ENCODE measurements at regions not wholly inside any gene's neighbourhood (a gene's known extent, or its start where the extent isn't known, plus 50 kb on each side); places are given as distances from the start of the nearest gene placed in this dataset.
"Not testable (repeated sequence)": the region's sequence is repeated elsewhere in the genome, so short reads cannot be mapped to it uniquely, and the experiment has no call there.

GRCh38 chr5:13350767-13351166 is 593.7 kb downstream of the DNAH5 start:
- DNase-seq (ENCODE audit: extremely low spot score, unreplicated experiment) = no peak
- Mint-ChIP-seq H3K36me3 (ENCODE audit: unreplicated experiment) (no peaks in the 10 kb centered on the region), H3K9me3 (ENCODE audit: unreplicated experiment) (no peaks in the 10 kb centered on the region), H3K4me1 (ENCODE audit: unreplicated experiment) (no peaks in the 10 kb centered on the region), H3K27me3 (ENCODE audit: unreplicated experiment) (no peaks in the 10 kb centered on the region), H3K27ac (ENCODE audit: unreplicated experiment) (no peak overlapping the region), H3K4me3 (ENCODE audit: unreplicated experiment) (no peak overlapping the region)
- TF ChIP-seq, protein P1, sequence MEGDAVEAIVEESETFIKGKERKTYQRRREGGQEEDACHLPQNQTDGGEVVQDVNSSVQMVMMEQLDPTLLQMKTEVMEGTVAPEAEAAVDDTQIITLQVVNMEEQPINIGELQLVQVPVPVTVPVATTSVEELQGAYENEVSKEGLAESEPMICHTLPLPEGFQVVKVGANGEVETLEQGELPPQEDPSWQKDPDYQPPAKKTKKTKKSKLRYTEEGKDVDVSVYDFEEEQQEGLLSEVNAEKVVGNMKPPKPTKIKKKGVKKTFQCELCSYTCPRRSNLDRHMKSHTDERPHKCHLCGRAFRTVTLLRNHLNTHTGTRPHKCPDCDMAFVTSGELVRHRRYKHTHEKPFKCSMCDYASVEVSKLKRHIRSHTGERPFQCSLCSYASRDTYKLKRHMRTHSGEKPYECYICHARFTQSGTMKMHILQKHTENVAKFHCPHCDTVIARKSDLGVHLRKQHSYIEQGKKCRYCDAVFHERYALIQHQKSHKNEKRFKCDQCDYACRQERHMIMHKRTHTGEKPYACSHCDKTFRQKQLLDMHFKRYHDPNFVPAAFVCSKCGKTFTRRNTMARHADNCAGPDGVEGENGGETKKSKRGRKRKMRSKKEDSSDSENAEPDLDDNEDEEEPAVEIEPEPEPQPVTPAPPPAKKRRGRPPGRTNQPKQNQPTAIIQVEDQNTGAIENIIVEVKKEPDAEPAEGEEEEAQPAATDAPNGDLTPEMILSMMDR (IDR thresholded peaks at IDR 0.05) = no peak

DNA sequence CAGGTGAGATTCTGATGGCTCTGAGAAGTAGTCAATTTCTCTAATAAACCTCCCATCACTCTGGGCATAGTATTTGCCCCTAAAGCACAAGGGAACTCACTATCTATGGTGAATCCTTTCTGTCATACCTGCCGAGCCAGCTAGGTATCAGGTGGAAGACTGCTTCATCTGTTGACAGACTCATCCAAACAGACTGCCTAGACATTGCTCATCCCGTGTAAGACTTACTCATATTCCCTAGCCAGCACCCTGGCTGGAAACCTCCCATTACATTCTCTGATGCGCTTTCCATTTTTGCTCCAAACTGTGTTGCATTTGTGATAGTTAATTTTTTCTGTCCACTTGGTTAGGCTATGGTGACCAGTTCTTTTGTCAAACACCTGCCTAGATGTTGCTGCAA is 595.9 kb downstream of the DNAH5 start:
- no peaks in the 10 kb centered on the region for H3K36me3 Mint-ChIP-seq (ENCODE audit: unreplicated experiment)
- DNase-seq (ENCODE audit: extremely low spot score, unreplicated experiment) = no peak
- no peaks in the 10 kb centered on the region for H3K4me1 Mint-ChIP-seq (ENCODE audit: unreplicated experiment)
- TF ChIP-seq, protein P1 (IDR thresholded peaks at IDR 0.05) = no peak
- no peak overlapping the region for H3K27ac Mint-ChIP-seq (ENCODE audit: unreplicated experiment)
- no peak overlapping the region for H3K4me3 Mint-ChIP-seq (ENCODE audit: unreplicated experiment)
- H3K27me3 Mint-ChIP-seq (ENCODE audit: unreplicated experiment) = no peaks in the 10 kb centered on the region
- H3K9me3 Mint-ChIP-seq (ENCODE audit: unreplicated experiment) = no peaks in the 10 kb centered on the region

DNA sequence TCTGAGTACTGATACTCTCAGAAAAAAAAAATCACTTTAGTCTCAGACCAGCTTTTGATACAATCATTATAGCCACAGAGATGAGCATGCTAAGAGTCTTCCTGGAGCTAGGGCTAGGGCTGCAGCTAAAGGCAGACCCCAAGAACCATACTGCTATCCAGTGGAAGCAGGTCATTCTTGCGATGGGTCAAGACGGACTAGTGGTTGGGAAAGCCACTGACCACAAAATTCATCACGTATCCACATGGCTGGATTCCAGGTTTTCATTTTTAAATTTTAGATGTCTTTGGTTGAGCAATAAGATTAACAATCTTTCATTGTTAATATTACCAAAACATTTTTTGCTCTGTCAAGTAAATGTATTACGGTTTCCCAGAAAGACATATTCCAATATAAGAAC is 598.1 kb downstream of the DNAH5 start:
- H3K4me1 Mint-ChIP-seq (ENCODE audit: unreplicated experiment) = no peaks in the 10 kb centered on the region
- no peak overlapping the region for H3K4me3 Mint-ChIP-seq (ENCODE audit: unreplicated experiment)
- no peak overlapping the region for H3K27ac Mint-ChIP-seq (ENCODE audit: unreplicated experiment)
- no peaks in the 10 kb centered on the region for H3K27me3 Mint-ChIP-seq (ENCODE audit: unreplicated experiment)
- no peaks in the 10 kb centered on the region for H3K36me3 Mint-ChIP-seq (ENCODE audit: unreplicated experiment)
- no peak for DNase-seq (ENCODE audit: extremely low spot score, unreplicated experiment)
- TF ChIP-seq, protein P1 (IDR thresholded peaks at IDR 0.05) = no peak
- peaks cover 7% of the 10 kb centered on the region for H3K9me3 Mint-ChIP-seq (ENCODE audit: unreplicated experiment)

GRCh38 chr5:13339093-13339492 is 605.4 kb downstream of the DNAH5 start:
- Mint-ChIP-seq H3K4me1 (ENCODE audit: unreplicated experiment) (no peaks in the 10 kb centered on the region), H3K27ac (ENCODE audit: unreplicated experiment) (no peak overlapping the region), H3K36me3 (ENCODE audit: unreplicated experiment) (no peaks in the 10 kb centered on the region), H3K27me3 (ENCODE audit: unreplicated experiment) (no peaks in the 10 kb centered on the region), H3K4me3 (ENCODE audit: unreplicated experiment) (no peak overlapping the region), H3K9me3 (ENCODE audit: unreplicated experiment) (peaks cover 14% of the 10 kb centered on the region)
- no peak for DNase-seq (ENCODE audit: extremely low spot score, unreplicated experiment)
- TF ChIP-seq, protein P1 (IDR thresholded peaks at IDR 0.05) = no peak

- not testable (repeated sequence) for H3K27ac Mint-ChIP-seq (ENCODE audit: unreplicated experiment); H3K4me3 Mint-ChIP-seq (ENCODE audit: unreplicated experiment); H3K36me3 Mint-ChIP-seq (ENCODE audit: unreplicated experiment); H3K9me3 Mint-ChIP-seq (ENCODE audit: unreplicated experiment); H3K4me1 Mint-ChIP-seq (ENCODE audit: unreplicated experiment); H3K27me3 Mint-ChIP-seq (ENCODE audit: unreplicated experiment); DNase-seq (ENCODE audit: extremely low spot score, unreplicated experiment)
These were observed 609.5 kb downstream of the DNAH5 start for GRCh38 chr5:13335026-13335425.

- no peak for DNase-seq (ENCODE audit: extremely low spot score, unreplicated experiment)
- H3K27me3 Mint-ChIP-seq (ENCODE audit: unreplicated experiment) = no peaks in the 10 kb centered on the region
These were observed 612.9 kb downstream of the DNAH5 start for GRCh38 chr5:13331585-13331984.

More at GRCh38 chr5:13331585-13331984, 612.9 kb downstream of the DNAH5 start:
- no peaks in the 10 kb centered on the region for H3K9me3 Mint-ChIP-seq (ENCODE audit: unreplicated experiment)
- H3K36me3 Mint-ChIP-seq (ENCODE audit: unreplicated experiment) = no peaks in the 10 kb centered on the region
- H3K27ac Mint-ChIP-seq (ENCODE audit: unreplicated experiment) = no peak overlapping the region
- no peaks in the 10 kb centered on the region for H3K4me1 Mint-ChIP-seq (ENCODE audit: unreplicated experiment)
- no peak overlapping the region for H3K4me3 Mint-ChIP-seq (ENCODE audit: unreplicated experiment)
- TF ChIP-seq, protein P1 (IDR thresholded peaks at IDR 0.05) = no peak
